Natural killer cell (primary cell): ENCODE measurements at regions not wholly inside any gene's neighbourhood (a gene's known extent, or its start where the extent isn't known, plus 50 kb on each side); places are given as distances from the start of the nearest gene placed in this dataset.

Experiments
- ATAC-seq, 3 donors: fragments of 150-1000 bp in 2 of 3; fragments of 200-7000 bp in 1 of 3; cut with Tn5 transposase; 1 replicate in 1 of 3; 2 replicates in 2 of 3; pipeline ENCODE4 v1.10.0; 2021; ENCODE audit warnings: mild to moderate bottlenecking in 2 of 3, moderate library complexity in 2 of 3
- DNase-seq, 2 donors: peaks; one replicate each; pipeline versions ENCODE4 v3.0.0 to v3.0.0-alpha.2; 2013 to 2021; ENCODE audit warnings: mixed read lengths in 1 of 2
- H3K27ac ChIP-seq: one replicate; pipeline ENCODE4 v1.5.1; 2013; ENCODE audit warnings: mild to moderate bottlenecking, low read length
- H3K27me3 ChIP-seq: one replicate; pipeline ENCODE4 v1.6.1; 2013; ENCODE audit warnings: low read length; ENCODE audit not compliant: control insufficient read depth, insufficient read depth
- H3K36me3 ChIP-seq: one replicate; pipeline ENCODE4 v1.6.1; 2013; ENCODE audit warnings: low read length; ENCODE audit not compliant: control insufficient read depth, insufficient read depth
- H3K4me1 ChIP-seq: one replicate; pipeline ENCODE4 v1.6.1; 2013; ENCODE audit warnings: low read length; ENCODE audit not compliant: control insufficient read depth, insufficient read depth
- H3K4me3 ChIP-seq: one replicate; pipeline ENCODE4 v1.5.1; 2013; ENCODE audit warnings: low read length
- H3K9me3 ChIP-seq: one replicate; pipeline ENCODE4 v1.6.1; 2013; ENCODE audit warnings: low read length; ENCODE audit not compliant: control insufficient read depth, insufficient read depth
- H3K27ac Mint-ChIP-seq, 2 donors: one replicate each; pipeline ENCODE4 v1.8.0; 2022; ENCODE audit warnings: mild to moderate bottlenecking in 2 of 2, mixed read lengths in 2 of 2, moderate library complexity in 1 of 2
- H3K27me3 Mint-ChIP-seq, 2 donors: one replicate each; pipeline ENCODE4 v1.8.0; 2022; ENCODE audit warnings: low read depth in 2 of 2, mixed read lengths in 2 of 2
- H3K36me3 Mint-ChIP-seq: one replicate; pipeline ENCODE4 v1.8.0; 2022; ENCODE audit warnings: mixed read lengths
- H3K4me1 Mint-ChIP-seq, 2 donors: one replicate each; pipeline ENCODE4 v1.8.0; 2022; ENCODE audit warnings: mixed read lengths in 2 of 2
- H3K4me3 Mint-ChIP-seq: one replicate; pipeline ENCODE4 v1.8.0; 2022; ENCODE audit warnings: mild to moderate bottlenecking, moderate library complexity, mixed read lengths
- H3K9me3 Mint-ChIP-seq, 2 donors: one replicate each; pipeline ENCODE4 v1.8.0; 2022; ENCODE audit warnings: mixed read lengths in 2 of 2
- CTCF ChIP-seq: fragments of 200-600 bp; IDR thresholded peaks from one replicate; pipeline ENCODE4 v1.8.0; 2022; ENCODE audit warnings: antibody characterized with exemption
- WGBS: methylation state at CpG from one replicate; pipeline ENCODE4 v1.1.7; 2013; ENCODE audit warnings: missing lambda C conversion rate; ENCODE audit not compliant: insufficient coverage; 5-methylcytosine and 5-hydroxymethylcytosine counted together
- intact Hi-C: fragments of 100-400 bp; cut with micrococcal nuclease; formaldehyde crosslinking; loops from one replicate; pipeline ENCODE4 v1.14.2; 2022

- H3K27me3 Mint-ChIP-seq = no peaks in the 10 kb centered on the region
- DNase-seq (no peak), ATAC-seq (no peak)
- Histone ChIP-seq H3K9me3 (no peaks in the 10 kb centered on the region), H3K27me3 (no peaks in the 10 kb centered on the region), H3K4me1 (no peaks in the 10 kb centered on the region), H3K27ac (no peak overlapping the region), H3K36me3 (no peaks in the 10 kb centered on the region), H3K4me3 (no peak overlapping the region)
- no peak overlapping the region for H3K4me3 Mint-ChIP-seq
- intact Hi-C loops = no loop called here
- H3K36me3 Mint-ChIP-seq = no peaks in the 10 kb centered on the region
- H3K4me1 Mint-ChIP-seq = no peaks in the 10 kb centered on the region
- H3K9me3 Mint-ChIP-seq = peaks cover 8 to 10% of the 10 kb centered on the region in 2 donors
- no peak overlapping the region for H3K27ac Mint-ChIP-seq
- TF ChIP-seq CTCF = no peak
Observed at GRCh38 chr6:84467296-84467695, 239.9 kb upstream of the CEP162 start.

GRCh38 chr6:84466511-84466910, 239.1 kb upstream of the CEP162 start:
- Mint-ChIP-seq H3K27ac (no peak overlapping the region), H3K4me1 (no peaks in the 10 kb centered on the region), H3K27me3 (no peaks in the 10 kb centered on the region), H3K36me3 (no peaks in the 10 kb centered on the region), H3K4me3 (no peak overlapping the region), H3K9me3 (peaks cover 6 to 9% of the 10 kb centered on the region in 2 donors)
- H3K4me3 ChIP-seq = no peak overlapping the region
- no peaks in the 10 kb centered on the region for H3K4me1 ChIP-seq
- WGBS = 66% methylated on average over 4 of the region's 4 CpGs
- H3K27me3 ChIP-seq = no peaks in the 10 kb centered on the region
- H3K9me3 ChIP-seq = no peaks in the 10 kb centered on the region
- H3K36me3 ChIP-seq = no peaks in the 10 kb centered on the region
- DNase-seq (no peak), ATAC-seq (no peak)
- TF ChIP-seq CTCF = no peak
- intact Hi-C loops = no loop called here
- no peak overlapping the region for H3K27ac ChIP-seq

GRCh38 chr6:84464471-84464870, 237.0 kb upstream of the CEP162 start:
- no peaks in the 10 kb centered on the region for H3K36me3 Mint-ChIP-seq
- H3K9me3 ChIP-seq = no peaks in the 10 kb centered on the region
- H3K4me1 Mint-ChIP-seq = no peaks in the 10 kb centered on the region
- H3K27ac Mint-ChIP-seq = no peak overlapping the region
- no peak for DNase-seq
- no peak overlapping the region for H3K4me3 ChIP-seq
- H3K27me3 ChIP-seq = no peaks in the 10 kb centered on the region
- no peaks in the 10 kb centered on the region for H3K36me3 ChIP-seq
- H3K4me3 Mint-ChIP-seq = no peak overlapping the region
- intact Hi-C loops = no loop called here
- no peak for TF ChIP-seq CTCF
- no peak for ATAC-seq
- H3K27me3 Mint-ChIP-seq = no peaks in the 10 kb centered on the region
- H3K27ac ChIP-seq = no peak overlapping the region
- H3K4me1 ChIP-seq = no peaks in the 10 kb centered on the region
- H3K9me3 Mint-ChIP-seq = peaks cover 6 to 9% of the 10 kb centered on the region in 2 donors
- 100% methylated on average over 2 of the region's 2 CpGs for WGBS

GRCh38 chr6:84462698-84463097, 235.3 kb upstream of the CEP162 start:
- WGBS = 86% methylated on average over 1 of the region's 1 CpG
- Mint-ChIP-seq H3K4me3 (no peak overlapping the region), H3K27me3 (no peaks in the 10 kb centered on the region)

More at GRCh38 chr6:84462698-84463097, 235.3 kb upstream of the CEP162 start:
- Mint-ChIP-seq H3K27ac (no peak overlapping the region), H3K4me1 (no peaks in the 10 kb centered on the region), H3K9me3 (peaks cover 8 to 9% of the 10 kb centered on the region in 2 donors), H3K36me3 (no peaks in the 10 kb centered on the region)
- no peak overlapping the region for H3K4me3 ChIP-seq
- ATAC-seq (no peak), DNase-seq (no peak)
- no peaks in the 10 kb centered on the region for H3K9me3 ChIP-seq
- intact Hi-C loops = no loop called here
- no peak for TF ChIP-seq CTCF
- no peak overlapping the region for H3K27ac ChIP-seq
- H3K36me3 ChIP-seq = no peaks in the 10 kb centered on the region
- no peaks in the 10 kb centered on the region for H3K4me1 ChIP-seq
- H3K27me3 ChIP-seq = no peaks in the 10 kb centered on the region
